Omental fat pad (tissue), 3 donors: ENCODE measurements at regions not wholly inside any gene's neighbourhood (a gene's known extent, or its start where the extent isn't known, plus 50 kb on each side); places are given as distances from the start of the nearest gene placed in this dataset.

Experiments used
- ATAC-seq: fragments of 150-250 bp; one replicate; pipeline ENCODE4 v1.9.1; 2016; ENCODE audit warnings: mild to moderate bottlenecking, moderate library complexity; ENCODE audit not compliant: low FRiP score
- DNase-seq: peaks from one replicate; pipeline ENCODE4 v3.0.0-alpha.2; 2019; ENCODE audit warnings: low spot score
- CTCF ChIP-seq, 3 donors: fragments of 450-650 bp; IDR thresholded peaks; one replicate each; pipeline ENCODE4 v1.5.1; 2016 to 2017; ENCODE audit warnings: antibody characterized with exemption in 3 of 3, mild to moderate bottlenecking in 3 of 3, moderate library complexity in 2 of 3

GRCh38 chr4:62130637-62131036 lies 930.5 kb downstream of the ADGRL3 start:
- no peak for DNase-seq
- ATAC-seq, result no peak
- no peak for TF ChIP-seq CTCF (IDR thresholded peaks at IDR 0.05)

- no peak for TF ChIP-seq CTCF (IDR thresholded peaks at IDR 0.05)
- no peak for ATAC-seq
- no peak for DNase-seq
These were observed 930.1 kb downstream of the ADGRL3 start for GRCh38 chr4:62130230-62130629.
